Breast epithelium (tissue), 3 donors: ENCODE measurements at regions not wholly inside any gene's neighbourhood (a gene's known extent, or its start where the extent isn't known, plus 50 kb on each side); places are given as distances from the start of the nearest gene placed in this dataset.

ENCODE experiments used
- POLR2A ChIP-seq: fragments of 450-650 bp; IDR thresholded peaks from one replicate; pipeline ENCODE4 v1.6.1; 2016; ENCODE audit warnings: antibody characterized with exemption, mild to moderate bottlenecking, moderate library complexity
- TF ChIP-seq, protein P1 (sequence below), 3 donors: fragments of 450-650 bp; IDR thresholded peaks; one replicate each; pipeline ENCODE4 v1.5.1; 2016 to 2017; ENCODE audit warnings: antibody characterized with exemption in 3 of 3, mild to moderate bottlenecking in 3 of 3, moderate library complexity in 3 of 3

- no peak for TF ChIP-seq POLR2A
- TF ChIP-seq, protein P1, sequence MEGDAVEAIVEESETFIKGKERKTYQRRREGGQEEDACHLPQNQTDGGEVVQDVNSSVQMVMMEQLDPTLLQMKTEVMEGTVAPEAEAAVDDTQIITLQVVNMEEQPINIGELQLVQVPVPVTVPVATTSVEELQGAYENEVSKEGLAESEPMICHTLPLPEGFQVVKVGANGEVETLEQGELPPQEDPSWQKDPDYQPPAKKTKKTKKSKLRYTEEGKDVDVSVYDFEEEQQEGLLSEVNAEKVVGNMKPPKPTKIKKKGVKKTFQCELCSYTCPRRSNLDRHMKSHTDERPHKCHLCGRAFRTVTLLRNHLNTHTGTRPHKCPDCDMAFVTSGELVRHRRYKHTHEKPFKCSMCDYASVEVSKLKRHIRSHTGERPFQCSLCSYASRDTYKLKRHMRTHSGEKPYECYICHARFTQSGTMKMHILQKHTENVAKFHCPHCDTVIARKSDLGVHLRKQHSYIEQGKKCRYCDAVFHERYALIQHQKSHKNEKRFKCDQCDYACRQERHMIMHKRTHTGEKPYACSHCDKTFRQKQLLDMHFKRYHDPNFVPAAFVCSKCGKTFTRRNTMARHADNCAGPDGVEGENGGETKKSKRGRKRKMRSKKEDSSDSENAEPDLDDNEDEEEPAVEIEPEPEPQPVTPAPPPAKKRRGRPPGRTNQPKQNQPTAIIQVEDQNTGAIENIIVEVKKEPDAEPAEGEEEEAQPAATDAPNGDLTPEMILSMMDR (IDR thresholded peaks at IDR 0.05) = no peak
Observed at GRCh38 chr1:93784538-93784937, 94.5 kb downstream of the DNTTIP2 start.
